ENCODE measurements at regions not wholly inside any gene's neighbourhood (a gene's known extent, or its start where the extent isn't known, plus 50 kb on each side); places are given as distances from the start of the nearest gene placed in this dataset.

GRCh38 chrX:793216-793770 lies 162.7 kb downstream of the SHOX start:
- TF ChIP-seq CTCF (conservative IDR thresholded peaks at IDR 0.05; ENCODE audit: low read depth in 2 of 2) (no peak), POLR2AphosphoS5 (IDR thresholded peaks at IDR 0.05; ENCODE audit: low read depth) (no peak), EZH2 (IDR thresholded peaks at IDR 0.05; ENCODE audit: low read depth, unreplicated experiment) (no peak), ZNF114 (CRISPR knock-in tag; IDR thresholded peaks at IDR 0.05) (no peak), EZH2phosphoT487 (IDR thresholded peaks at IDR 0.05; ENCODE audit: unreplicated experiment) (no peak), REST (IDR thresholded peaks at IDR 0.05; ENCODE audit: unreplicated experiment) (no peak)

Data from GM23338 (cell line).